Osteocyte (in vitro differentiated cells): ENCODE measurements at regions not wholly inside any gene's neighbourhood (a gene's known extent, or its start where the extent isn't known, plus 50 kb on each side); places are given as distances from the start of the nearest gene placed in this dataset.
"Not testable (repeated sequence)": the region's sequence is repeated elsewhere in the genome, so short reads cannot be mapped to it uniquely, and the experiment has no call there.

Experiments
- DNase-seq: peaks from one replicate; pipeline ENCODE4 v3.0.0; 2021; ENCODE audit warnings: mixed read lengths; ENCODE audit not compliant: unreplicated experiment; ENCODE audit errors: extremely low spot score
- H3K27ac Mint-ChIP-seq: one replicate; pipeline ENCODE4 v1.8.0; 2021; ENCODE audit warnings: mild to moderate bottlenecking, mixed read lengths; ENCODE audit not compliant: unreplicated experiment
- H3K27me3 Mint-ChIP-seq: one replicate; pipeline ENCODE4 v1.8.0; 2021; ENCODE audit warnings: mixed read lengths; ENCODE audit not compliant: unreplicated experiment
- H3K36me3 Mint-ChIP-seq: one replicate; pipeline ENCODE4 v1.8.0; 2021; ENCODE audit warnings: mixed read lengths; ENCODE audit not compliant: unreplicated experiment
- H3K4me1 Mint-ChIP-seq: one replicate; pipeline ENCODE4 v1.8.0; 2021; ENCODE audit warnings: mixed read lengths; ENCODE audit not compliant: unreplicated experiment
- H3K4me3 Mint-ChIP-seq: one replicate; pipeline ENCODE4 v1.8.0; 2021; ENCODE audit warnings: mild to moderate bottlenecking, moderate library complexity, mixed read lengths; ENCODE audit not compliant: unreplicated experiment
- H3K9me3 Mint-ChIP-seq: one replicate; pipeline ENCODE4 v1.8.0; 2021; ENCODE audit warnings: mixed read lengths; ENCODE audit not compliant: unreplicated experiment
- CTCF ChIP-seq: fragments of 200-600 bp; sonication (generic); IDR thresholded peaks from 2 replicates; pipeline ENCODE4 v1.5.0; 2021; ENCODE audit warnings: antibody characterized with exemption, mild to moderate bottlenecking, moderate library complexity

GRCh38 chr17:62147284-62147683 lies 82.2 kb upstream of the MED13 start:
- no peak for DNase-seq
- Mint-ChIP-seq H3K27me3 (no peaks in the 10 kb centered on the region), H3K4me3 (no peak overlapping the region), H3K9me3 (no peaks in the 10 kb centered on the region), H3K27ac (no peak overlapping the region), H3K4me1 (no peaks in the 10 kb centered on the region), H3K36me3 (no peaks in the 10 kb centered on the region)
- no peak for TF ChIP-seq CTCF

GRCh38 chr17:62140836-62141235 lies 75.8 kb upstream of the MED13 start:
- Mint-ChIP-seq H3K27me3 (no peaks in the 10 kb centered on the region), H3K9me3 (no peaks in the 10 kb centered on the region), H3K36me3 (no peaks in the 10 kb centered on the region), H3K4me1 (no peaks in the 10 kb centered on the region), H3K4me3 (no peak overlapping the region), H3K27ac (no peak overlapping the region)
- peak; percentile 68 for DNase-seq
- no peak for TF ChIP-seq CTCF

DNA sequence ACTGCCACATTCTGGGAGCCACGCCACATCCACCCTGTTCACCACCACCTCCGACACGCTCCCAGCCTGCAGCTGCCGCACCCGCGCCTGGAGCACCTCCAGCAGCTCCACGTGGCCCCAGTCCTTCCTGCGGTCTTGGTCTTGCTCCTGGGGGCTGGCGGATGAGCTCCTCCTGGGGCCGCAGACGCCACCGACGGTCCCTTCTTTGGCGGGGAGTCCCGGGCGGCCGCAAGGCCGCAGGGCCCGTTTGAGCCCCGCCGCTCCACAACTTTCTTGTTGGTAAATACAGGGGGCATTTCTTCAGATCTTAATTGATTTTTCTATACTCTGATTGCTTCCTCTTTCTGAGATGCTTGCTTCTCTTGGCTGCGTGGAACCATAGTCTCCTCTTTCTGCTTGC lies 75.3 kb upstream of the MED13 start:
- H3K36me3 Mint-ChIP-seq, result no peaks in the 10 kb centered on the region
- no peak overlapping the region for H3K27ac Mint-ChIP-seq
- no peak overlapping the region for H3K4me3 Mint-ChIP-seq
- H3K4me1 Mint-ChIP-seq, result no peaks in the 10 kb centered on the region
- no peaks in the 10 kb centered on the region for H3K9me3 Mint-ChIP-seq
- no peaks in the 10 kb centered on the region for H3K27me3 Mint-ChIP-seq
- TF ChIP-seq CTCF, result no peak
- DNase-seq, result no peak

DNA sequence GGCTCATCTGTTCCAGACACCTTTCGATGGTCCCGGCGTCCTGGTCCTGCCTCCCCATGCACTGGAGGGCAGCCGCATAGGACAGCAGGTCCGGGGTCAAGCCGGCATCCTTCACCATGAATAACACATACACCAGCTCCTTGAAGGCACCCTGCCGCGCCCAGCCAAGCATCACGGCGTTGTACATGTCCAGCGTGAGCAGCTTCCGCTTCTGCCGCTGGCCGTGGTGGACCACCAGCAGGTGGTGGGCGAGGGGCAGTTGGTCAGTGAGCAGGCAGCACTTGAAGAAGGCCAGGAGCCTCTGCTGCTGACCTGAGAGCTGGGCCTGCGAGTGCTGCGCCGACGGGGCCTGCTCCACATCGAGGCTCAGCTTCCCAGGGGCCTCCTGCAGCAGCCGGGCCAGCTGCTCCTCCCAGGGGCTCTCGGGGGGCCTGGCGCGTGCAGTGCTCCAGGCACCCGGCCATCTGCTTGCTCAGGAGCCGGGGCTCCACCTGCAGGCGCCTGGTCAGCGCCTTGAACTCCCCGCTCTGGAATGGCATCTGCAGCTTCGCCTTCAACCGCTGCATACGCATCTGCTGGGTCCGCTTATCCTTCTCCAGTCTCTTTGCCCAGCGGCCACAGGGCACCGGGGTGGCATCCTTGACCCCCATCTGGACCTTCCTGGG lies 74.7 kb upstream of the MED13 start:
- not testable (repeated sequence) for H3K36me3 Mint-ChIP-seq, H3K9me3 Mint-ChIP-seq, H3K4me3 Mint-ChIP-seq, H3K4me1 Mint-ChIP-seq, H3K27me3 Mint-ChIP-seq, H3K27ac Mint-ChIP-seq, DNase-seq

DNA sequence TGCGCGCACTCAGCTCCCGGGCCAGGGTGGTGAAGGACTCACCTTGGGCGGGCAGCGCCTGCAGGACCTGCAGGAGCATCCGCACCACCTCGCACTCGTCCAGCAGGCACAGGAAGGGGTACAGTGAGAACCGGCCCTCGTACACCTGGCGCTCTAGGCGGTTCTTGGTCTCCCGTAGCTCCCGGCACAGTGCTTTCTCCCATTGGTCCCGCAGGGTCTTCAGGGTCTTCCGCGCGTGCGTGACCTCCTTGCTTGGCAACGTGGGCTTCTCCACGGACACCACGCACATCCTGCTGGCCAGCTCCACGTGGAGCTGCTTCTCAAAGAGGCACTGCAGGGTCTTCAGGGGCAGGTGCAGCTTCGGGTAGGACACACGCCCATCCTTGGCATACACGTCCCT lies 74.1 kb upstream of the MED13 start:
- H3K27me3 Mint-ChIP-seq, result no peaks in the 10 kb centered on the region
- no peak overlapping the region for H3K27ac Mint-ChIP-seq
- no peaks in the 10 kb centered on the region for H3K36me3 Mint-ChIP-seq
- DNase-seq, result no peak
- H3K4me3 Mint-ChIP-seq, result no peak overlapping the region
- H3K4me1 Mint-ChIP-seq, result peaks cover 9% of the 10 kb centered on the region
- TF ChIP-seq CTCF, result no peak
- no peaks in the 10 kb centered on the region for H3K9me3 Mint-ChIP-seq

DNA sequence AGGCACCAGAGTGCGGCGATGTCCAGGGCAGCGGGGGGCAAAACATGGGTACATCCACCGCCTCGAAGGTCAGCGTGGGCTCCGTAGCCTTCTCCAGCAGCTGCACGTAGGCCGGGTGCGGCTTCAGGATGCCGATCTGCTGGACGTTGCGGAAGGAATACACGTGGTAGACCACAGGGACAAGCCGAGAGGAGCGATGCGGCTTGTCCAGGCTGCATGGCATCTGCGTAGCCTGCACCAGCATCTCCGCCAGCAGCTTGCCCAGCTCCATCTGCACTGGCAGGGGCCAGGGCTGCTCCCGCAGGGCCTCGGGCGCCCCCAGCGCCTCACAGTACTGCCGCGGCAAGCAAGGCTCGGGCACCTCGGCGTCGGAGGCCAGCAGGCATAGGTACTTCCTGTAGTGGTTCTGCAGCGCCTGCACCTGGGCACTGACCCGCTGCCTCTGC lies 73.6 kb upstream of the MED13 start:
- H3K27me3 Mint-ChIP-seq, H3K36me3 Mint-ChIP-seq, H3K4me3 Mint-ChIP-seq, H3K9me3 Mint-ChIP-seq, H3K27ac Mint-ChIP-seq: not testable (repeated sequence)
- DNase-seq, result peak; percentile 72
- peaks cover 11% of the 10 kb centered on the region for H3K4me1 Mint-ChIP-seq

DNA sequence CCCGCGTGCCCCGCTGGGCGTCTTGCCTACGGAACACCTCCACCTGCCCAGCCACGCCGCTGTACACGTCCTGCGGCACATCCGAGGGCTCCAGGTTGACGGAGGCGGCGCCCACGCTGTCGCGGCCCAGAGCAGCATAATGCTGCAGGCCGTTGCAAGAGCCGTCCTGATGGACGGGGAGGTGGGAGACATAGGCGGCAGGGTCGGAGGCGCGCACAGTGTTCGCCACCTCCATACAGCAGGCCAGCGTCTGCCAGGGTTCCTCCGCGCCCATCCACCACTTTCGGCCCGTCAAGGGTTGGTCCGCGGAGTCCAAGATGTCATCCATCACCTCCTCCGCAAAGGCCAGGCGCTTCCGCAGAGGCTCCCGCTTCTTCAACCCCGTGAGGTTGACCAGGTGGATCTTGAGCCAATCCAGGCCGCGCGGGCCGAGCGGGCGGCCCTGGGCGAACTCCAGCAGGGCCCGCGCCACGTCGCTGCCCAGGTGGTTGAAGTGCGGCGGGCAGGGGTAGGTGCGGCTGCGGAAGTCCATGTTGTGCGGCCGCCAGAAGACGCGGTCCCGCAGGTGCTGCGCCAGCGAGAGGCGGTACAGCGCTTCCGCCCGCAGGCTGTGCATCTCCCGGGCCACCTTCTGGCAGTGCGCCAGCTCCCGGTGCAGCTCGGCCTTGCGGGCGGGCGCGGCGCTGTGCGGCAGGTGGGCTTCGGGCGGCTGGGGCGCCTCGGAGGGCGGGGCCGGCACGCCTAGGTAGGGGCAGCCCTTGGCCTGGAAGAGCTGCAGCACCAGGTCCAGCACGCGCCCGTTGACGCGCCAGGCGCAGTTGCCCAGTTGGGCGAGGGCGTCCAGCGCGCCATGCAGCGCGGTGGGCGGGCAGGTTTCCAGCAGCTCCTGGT lies 72.9 kb upstream of the MED13 start:
- not testable (repeated sequence) for DNase-seq, H3K9me3 Mint-ChIP-seq, H3K4me3 Mint-ChIP-seq, H3K27me3 Mint-ChIP-seq, H3K36me3 Mint-ChIP-seq, H3K27ac Mint-ChIP-seq
- peaks cover 11% of the 10 kb centered on the region for H3K4me1 Mint-ChIP-seq

DNA sequence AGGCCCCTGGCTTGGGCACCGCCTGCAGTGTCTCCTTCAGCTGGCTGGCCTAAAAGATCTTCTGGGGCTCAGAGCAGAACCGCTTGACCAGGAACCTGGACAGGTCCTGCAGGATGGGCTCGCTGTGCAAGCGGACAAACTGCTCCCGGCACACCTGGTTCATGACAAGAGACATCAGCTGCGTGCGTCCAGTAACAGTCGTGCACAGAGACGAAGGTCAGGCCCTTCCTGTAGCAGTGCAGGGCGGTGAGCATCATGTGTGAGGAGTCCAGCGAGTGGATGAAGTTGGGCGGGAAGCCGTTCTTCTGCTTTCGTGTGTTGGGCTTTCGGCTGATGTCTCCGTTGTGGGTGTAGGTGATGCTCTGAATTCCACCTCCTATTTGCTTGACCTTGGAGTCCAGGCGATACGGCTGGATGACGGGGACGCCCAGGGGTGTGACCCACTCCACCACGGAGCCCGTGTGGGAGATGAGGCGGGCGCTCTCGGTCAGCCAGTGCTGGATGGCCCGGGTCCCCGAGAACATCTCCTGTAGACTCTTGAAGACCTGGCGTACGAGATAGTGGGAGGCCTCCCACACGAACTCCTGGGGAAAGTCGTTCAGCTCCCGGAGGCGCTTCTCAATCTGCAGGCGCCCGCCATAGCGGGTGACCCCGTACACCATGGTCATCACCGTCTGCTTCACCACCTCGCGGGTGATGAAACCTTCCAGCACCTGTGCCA lies 72.1 kb upstream of the MED13 start:
- H3K36me3 Mint-ChIP-seq, H3K27ac Mint-ChIP-seq, H3K27me3 Mint-ChIP-seq, H3K9me3 Mint-ChIP-seq, H3K4me3 Mint-ChIP-seq: not testable (repeated sequence)
- peaks cover 11% of the 10 kb centered on the region for H3K4me1 Mint-ChIP-seq
- DNase-seq, result peak; percentile 83
